Activated T-cell treated with anti-CD3 and anti-CD28 coated beads, Interleukin-2, amount 50 U/mL, for 48 hours (primary cell): ENCODE measurements at regions not wholly inside any gene's neighbourhood (a gene's known extent, or its start where the extent isn't known, plus 50 kb on each side); places are given as distances from the start of the nearest gene placed in this dataset.

ENCODE experiments used
- DNase-seq, 2 experiments: peaks; one replicate each; pipeline ENCODE4 v3.0.0-alpha.2; 2020

DNA sequence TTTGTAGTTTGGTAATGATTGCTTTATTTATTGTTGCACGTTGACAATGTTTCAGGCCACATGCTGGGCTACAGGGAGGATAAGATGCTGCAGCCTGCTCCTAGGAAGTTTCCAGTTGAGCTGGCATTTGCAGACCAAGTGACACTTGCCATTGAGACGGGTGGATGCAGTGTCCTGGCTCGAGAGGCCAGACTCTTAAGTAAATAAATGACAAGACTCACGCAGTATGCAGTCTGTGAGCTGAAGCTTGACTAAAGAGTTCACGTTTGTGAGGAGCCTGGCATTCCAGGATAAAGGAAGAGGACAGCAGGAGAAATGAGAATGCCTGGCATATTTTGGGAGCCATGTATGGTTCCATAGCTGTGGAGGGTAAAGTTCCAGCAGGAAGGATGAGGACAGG lies 105.8 kb downstream of the BAMBI start:
- no peak for DNase-seq

DNA sequence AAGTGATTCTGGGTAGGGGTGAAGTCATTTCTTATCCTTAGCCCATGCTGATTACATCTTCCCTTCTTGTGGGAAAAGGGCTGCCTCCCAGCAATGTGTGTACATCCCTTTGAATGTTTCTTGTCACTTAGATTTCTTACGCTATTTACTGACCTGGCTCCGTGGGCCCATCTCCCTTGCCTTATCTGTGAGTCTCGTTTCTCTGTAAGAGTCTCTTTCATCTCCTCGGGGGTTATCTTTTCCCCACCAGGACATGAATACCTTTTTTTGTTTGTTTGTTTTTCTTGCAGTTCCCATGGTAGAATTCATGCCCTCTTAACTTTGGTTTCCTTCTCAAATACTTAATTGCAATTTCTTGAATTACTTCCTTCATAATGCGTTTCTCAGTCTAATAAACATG lies 107.7 kb downstream of the BAMBI start:
- no peak for DNase-seq

DNA sequence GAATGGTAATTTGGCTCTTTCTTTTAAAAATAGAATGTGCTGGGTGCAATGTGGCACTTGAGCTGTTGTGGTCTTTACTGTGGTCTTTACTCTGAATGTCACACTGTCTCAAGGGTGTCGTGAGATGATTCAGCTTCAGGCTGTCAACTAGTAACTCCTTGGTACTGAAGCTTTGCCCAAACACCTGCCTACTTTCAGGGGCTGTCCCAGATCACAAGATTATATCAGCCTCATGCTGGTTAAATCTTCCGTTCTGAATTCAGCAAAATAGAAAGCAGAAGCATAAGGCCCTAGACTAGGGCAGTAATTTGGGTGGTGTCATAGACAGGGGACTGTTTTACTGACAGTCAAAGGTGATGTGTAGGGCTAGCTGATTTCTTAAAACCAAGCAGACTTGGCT lies 110.9 kb downstream of the BAMBI start:
- no peak for DNase-seq

DNA sequence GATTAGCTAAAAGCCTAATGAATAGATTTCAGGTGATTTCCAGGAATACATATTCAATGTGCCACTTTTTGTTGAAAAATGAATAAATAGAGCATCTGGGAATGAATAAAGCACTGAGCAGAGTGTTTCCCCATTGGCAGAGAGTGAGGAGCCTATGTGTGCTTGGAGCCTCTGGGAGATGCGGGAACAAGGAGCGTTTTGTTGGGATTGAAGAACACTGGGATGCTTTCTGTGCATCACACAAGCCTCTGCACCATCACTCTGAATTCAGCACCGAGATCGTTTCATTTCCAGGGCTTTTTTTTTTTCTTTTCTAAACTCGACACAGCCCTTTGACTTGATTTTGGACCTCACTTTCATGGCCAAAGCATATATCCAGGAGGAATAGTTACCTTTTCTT lies 111.4 kb downstream of the BAMBI start:
- no peak for DNase-seq

DNA sequence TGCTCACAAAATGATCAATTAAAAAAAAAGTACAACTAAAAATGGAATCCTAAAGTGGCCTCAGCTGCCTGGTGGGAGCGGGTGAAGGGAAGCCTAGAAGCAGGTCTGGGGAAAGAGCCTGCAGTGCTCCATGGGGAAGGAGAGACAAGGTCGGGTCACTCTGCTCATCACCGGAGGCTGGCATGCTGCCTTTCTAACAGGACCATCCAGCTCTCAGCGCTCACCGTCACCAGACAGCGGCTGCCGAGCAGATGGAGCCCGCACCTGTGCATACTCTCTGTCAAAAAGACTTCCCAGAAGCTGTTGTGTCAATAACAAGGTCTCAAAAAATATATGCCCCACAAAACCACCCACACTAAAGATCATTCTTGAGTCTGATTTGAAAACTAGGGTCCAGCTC lies 112.8 kb downstream of the BAMBI start:
- no peak for DNase-seq

DNA sequence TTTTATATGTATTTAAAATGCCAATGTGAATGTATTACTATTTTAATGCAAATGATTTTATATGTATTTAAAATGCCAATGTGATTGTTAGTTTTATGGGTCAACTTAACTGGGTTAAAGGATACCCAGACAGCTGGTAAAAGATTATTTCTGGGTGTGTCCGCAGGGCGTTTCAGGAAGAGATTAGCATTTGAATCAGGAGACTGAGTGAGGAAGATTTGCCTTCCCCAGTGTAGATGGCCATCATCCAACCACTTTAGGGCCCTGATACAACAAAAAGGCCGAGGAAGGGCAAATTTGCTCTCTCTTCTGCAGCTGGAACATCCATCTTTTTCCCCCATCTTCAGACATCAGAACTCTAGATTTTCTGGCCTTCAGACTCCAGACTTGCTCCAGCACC lies 116.2 kb downstream of the BAMBI start:
- no peak for DNase-seq

DNA sequence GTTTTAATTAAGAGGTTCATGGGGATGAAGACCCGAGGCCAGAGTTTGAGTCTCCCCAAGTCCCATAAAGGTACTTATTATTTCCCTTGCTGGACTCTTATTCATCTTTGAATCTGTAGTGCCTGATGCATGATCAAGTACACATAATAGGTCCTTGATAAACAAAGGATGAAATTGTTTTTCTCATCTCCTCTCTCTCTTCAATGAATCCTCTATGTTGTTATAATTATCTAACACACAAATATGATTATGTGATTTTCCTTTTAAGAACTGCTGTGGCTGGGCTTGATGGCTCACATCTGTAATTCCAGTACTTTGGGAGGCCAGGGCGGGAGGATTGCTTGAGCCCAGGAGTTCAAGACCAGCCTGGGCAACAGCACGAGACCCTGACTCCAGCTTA lies 117.7 kb downstream of the BAMBI start:
- DNase-seq, result no peak

DNA sequence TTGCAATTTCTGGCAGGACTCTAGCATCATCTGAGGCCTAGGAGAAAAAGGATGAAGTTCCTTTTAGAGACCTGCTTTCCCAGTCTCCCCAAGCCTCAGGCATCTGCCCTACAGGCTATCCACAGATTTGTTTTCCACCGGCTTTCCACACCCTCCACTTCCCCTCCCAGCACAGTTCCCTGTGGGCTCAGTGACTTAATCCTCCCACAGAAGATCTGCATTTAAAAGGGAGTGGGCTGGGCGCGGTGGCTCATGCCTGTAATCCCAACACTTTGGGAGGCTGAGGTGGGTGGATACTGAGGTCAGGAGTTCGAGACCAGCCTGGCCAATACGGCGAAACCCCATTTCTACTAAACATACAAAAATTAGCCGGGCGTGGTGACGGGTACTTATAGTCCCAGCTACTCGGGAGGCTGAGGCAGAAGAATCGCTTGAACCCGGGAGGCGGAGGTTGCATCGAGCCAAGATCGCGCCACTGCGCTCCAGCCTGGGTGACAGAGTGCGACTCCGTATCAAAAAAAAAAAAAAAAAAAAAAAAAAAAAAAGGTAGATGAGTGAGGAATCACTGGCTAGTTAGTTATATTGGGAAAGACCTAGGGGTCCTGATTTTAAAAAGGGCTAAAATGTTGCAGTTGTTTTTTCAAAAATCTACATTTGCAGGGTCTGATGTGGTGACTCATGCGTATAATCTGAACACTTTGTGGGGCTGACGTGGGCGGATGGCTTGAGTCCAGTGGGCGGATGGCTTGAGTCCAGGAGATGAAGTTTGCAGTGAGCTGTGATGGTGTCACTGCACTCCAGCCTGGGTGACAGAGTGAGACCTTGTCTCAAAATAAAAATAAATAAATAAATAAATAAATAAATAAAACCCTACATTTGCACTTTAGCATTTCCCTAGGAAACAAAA lies 119.5 kb downstream of the BAMBI start:
- no peak for DNase-seq

DNA sequence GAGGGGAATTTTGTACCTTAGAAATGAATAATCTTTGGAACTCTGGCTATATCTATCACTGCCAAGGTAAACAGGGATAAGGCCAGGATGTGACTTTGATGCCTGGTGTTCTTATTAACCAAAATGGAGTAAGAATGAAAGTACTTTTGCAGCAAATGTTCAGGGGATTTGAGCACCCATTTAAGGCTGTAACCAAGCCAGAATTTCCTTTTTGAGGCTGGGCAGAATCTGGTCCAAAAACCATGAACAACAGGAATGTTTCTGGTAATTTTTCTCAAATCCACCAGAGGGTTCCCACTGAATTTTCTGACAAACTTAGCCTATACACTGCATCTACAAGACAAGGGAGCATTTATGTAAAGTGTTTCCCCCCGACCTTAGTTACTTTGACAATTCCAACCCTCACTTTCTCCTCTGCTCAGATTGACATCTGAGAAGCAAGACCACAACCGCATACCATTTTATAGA lies 120.6 kb downstream of the BAMBI start:
- DNase-seq, result no peak

DNA sequence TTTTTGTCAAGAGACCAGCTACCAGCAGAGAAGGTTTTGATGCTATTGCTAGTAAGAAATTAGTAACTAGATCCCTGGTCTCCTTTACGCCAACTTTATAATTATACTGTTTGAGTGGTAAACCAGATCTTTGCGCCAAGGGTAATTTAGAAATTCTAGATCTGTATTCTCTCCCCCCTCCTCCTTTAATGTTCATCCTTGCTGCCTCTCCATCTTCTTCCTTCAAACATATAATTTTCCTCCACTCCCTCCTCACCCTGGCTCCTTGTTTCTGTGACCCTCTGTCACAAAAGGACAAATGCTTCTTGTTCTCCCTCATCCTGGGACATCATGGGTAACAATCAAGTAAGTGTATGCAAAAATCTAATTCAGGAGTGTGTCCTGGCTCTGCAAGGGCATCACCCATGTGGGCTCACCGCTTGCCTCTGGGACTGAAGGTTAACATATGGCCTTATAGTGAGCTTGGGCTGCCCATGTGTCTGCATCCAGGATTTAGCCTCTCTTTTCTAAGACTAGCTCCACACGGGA lies 121.2 kb downstream of the BAMBI start:
- DNase-seq, result no peak

DNA sequence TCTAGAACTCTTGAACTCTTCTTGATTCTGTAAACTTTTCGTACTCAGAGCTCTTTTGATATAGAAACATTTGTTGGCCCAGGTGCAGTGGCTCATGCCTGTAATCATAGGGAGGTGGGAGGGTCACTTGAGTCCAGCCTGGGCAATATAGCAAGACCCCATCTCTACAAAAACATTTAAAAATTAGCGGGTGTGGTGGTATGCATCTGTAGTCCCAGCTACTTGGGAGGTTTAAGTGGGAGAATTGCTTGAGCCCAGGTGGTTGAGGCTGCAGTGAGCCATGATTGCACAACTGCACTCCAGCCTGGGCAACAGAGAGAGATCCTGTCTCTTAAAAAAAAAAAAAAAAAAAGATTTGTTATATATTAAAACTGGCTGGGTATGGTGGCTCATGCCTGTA lies 121.6 kb downstream of the BAMBI start:
- no peak for DNase-seq

DNA sequence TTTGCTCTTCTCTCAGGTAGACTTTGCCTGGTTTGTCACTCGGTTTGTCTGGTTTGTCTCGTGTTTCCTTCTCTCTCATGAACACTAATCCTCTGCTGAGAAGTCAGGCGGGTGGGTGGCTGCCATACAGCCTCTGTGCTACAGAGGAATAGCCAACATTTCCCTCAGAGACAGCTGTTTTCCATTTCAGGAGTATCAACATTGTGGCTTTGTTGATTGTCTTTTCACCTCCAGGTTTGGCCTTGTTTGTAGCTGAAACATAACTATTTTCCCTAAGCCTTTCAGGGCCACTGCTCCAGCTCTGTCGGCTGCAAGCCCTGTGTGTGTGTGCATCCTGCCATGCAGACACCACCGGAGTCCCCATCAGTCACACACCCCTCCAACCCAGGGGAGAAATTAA lies 122.8 kb downstream of the BAMBI start:
- no peak for DNase-seq

DNA sequence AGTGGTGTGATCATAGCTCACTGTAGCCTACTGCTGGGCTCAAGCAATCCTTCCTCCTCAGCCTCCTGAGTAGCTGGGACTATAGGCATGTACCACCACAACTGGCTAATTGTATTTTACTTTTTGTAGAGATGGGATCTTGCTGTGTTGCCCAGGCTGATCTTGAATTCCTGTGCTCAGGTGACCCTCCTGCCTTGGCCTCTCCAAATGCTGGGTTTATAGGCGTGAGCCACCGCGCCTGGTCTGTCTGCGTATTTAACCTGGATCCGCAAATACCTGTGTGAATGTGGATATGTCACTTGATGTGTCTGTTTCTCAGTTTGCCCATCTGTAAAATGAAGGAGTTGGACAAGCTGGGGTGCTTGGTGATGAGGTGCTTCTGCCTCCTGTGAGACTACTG lies 123.9 kb downstream of the BAMBI start:
- DNase-seq, result no peak

DNA sequence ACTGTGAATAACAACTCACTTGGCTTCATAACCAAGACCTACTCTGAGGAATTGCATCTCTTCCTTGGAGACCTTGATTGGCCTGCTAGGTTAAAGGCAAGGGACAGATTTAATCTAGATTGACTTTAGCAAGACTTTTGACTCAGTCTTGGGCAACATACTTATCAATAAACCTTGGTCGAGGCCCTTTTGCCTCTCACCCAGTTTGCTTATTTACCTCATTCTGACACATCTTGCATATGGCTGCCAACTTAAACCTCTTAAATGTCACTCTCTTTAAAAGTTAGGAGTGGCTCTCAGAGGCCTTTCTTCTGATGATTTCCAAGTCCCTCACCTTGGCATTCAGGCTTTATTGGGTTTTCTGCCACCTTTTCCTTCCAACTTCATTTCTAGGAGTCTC lies 124.5 kb downstream of the BAMBI start:
- no peak for DNase-seq

DNA sequence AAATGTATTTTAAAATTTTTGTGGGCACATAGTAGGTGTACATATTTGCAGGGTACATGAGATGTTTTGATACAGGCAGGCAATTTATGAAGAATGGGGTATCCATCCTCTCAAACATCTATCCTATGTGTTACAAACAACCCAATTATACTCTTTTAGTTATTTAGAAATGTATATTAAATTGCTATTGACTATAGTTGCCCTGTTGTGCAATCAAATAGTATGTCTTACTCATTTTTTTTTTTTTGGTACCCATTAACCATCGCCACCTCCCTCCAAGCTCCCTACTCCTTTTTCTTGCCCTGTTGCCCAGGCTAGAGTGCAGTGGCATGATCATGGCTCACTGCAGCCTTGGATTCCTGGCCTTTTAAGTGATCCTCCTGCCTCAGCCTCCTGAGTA lies 128.1 kb downstream of the BAMBI start:
- DNase-seq, result no peak

DNA sequence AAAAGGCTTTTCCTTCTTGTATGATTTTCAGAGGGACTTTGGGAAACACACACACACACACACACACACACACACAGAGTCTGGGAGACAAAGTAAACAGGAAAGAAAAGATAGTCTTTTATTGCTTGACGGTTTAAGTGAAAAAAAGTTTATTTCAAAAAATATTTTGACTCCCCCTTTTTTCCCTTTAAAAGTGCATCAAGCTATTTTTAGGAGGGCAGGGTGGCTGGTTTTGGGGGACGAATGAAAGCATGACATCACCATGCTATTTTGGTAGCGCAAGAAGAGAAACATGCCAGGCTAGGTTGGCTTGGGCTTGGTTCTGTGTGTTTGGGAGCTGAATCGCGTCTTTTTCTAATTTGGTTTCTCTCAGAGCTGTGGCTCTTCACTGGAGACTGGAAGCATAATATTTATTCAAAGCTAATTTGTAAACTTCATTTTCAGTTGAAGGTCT lies 129.2 kb downstream of the BAMBI start:
- no peak for DNase-seq

DNA sequence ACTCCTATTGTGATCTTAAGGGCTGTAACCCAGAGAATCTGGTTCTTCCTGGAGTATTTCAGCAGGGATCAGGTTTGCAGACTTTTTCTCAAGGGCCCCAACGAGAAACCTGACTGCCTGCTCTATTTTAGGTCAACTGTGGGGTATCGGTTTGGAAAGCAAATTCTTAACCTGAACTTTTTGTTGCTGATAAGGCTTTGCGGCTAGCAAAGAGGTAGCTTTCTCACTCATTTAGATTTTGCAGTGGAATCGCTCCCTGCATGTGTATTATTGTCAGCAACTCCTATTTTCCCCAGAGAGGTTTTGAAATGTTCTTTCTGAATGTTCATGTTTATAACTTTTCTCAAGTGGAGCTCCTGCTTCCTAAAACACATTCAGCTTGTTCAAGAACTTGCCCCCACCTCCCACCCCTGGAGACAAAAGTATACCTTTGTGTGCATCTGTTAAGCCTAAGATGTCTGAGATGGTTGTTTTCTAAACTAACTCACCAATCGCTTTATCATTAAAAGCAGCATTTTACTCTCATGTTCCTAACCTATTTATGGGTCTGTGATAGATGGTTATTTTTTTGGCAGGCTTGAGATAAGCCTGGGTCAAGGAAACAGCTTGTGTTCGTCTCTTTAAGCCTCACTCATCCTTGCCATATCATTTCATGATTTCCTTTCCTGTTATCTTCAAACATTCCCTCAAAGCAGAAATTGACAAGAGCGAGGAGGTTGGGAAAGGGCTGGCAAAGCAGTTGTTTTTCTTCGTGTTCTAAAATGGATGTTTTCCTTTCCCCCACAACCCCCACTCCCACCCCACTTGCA lies 129.8 kb downstream of the BAMBI start:
- DNase-seq, result no peak

DNA sequence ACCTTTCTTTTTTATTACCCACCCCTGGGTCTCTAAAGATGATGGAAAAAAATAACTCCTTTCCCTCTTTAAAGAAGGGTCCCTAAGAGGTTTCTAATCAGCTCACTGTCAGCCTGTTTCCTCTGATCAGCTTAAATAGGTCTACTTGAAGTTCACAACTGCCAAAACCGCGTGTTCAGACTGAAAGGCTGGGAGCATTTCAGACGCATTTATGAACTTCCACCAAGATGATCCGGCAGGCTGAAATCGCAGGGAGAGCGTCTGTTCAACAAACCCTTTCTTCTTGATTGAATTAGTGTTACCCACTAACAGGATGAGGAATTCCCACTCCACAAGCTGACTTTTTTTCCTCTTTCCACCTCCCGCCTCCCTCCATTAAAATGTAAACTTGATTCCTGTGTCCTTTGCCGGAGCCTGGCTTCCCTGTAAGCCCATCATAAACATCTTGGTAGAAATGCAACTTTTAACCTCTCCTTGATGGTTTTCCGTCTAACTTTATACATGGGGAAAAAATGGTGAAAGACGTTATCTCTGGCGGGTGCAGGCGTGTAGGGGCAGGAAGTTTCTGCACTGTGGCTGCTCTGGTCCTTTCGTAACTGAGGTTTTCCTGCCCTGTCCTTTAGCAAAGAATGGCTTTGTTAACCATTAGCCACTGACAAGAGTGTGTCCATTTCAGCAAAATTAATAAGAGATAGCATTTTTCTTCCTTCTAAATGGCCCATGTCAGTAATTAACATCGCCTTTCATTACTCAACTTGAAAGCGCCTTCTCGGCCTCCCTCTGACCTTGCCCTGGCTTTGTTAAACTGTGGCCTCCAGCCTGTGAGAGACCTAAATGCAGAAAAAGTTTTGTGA lies 130.7 kb downstream of the BAMBI start:
- DNase-seq, result no peak

DNA sequence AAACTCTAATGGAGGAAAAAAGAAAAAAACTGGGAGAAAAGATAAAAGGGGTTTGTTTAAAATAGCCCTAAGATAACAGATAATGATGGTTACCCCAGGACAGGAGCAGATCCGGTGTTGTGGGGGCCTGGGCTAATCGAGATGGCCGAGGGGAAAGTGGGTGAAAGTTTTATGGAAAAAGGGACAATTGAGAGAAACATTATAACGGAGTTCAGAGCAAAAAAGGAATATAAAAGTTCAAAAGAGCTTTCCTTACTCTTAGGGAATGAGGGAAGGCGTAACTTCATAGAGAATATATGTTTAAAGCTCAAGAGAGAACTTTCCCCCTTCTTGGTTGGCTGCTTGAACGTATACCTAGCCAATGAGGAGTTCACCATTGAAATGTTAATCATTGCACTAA lies 131.4 kb downstream of the BAMBI start:
- no peak for DNase-seq

DNA sequence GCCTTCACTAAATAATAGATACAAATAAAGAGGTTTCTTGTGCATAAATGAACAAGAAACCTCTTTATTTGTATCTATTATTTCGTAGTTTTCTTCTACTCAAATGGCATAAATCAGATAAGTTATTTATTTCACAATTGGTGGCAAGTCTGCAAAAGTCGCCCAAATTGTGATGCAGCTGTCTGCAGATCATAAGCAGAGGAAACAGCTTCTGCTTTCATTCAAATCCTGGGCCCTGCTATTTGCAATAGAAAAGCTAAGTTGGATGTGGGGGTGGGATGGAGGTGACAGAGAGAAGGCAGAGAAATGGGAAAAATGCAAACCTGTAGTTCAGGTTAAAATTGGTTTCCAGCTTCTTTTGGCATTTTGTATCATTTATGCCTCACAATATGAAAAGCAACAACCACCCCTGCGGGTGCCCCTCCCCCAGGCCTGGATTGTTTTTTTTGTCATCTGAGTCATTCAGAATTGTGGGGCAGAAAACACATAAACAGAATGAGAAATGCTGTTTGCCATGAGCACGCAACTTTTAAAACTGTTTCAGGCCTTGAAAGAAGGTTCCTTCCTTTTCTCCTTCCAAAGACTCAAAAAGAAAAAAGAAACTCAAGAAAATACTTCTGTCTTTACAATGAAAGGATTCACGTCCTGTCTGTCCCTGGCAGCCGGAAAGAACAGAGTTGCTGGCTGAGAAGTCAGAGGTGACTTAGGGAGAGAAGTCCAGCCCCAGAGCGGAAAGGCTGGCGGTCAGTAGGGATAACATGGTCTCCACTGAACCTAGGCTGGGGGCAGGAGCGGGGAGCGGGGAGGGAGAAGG lies 132.9 kb downstream of the BAMBI start:
- DNase-seq, result no peak

DNA sequence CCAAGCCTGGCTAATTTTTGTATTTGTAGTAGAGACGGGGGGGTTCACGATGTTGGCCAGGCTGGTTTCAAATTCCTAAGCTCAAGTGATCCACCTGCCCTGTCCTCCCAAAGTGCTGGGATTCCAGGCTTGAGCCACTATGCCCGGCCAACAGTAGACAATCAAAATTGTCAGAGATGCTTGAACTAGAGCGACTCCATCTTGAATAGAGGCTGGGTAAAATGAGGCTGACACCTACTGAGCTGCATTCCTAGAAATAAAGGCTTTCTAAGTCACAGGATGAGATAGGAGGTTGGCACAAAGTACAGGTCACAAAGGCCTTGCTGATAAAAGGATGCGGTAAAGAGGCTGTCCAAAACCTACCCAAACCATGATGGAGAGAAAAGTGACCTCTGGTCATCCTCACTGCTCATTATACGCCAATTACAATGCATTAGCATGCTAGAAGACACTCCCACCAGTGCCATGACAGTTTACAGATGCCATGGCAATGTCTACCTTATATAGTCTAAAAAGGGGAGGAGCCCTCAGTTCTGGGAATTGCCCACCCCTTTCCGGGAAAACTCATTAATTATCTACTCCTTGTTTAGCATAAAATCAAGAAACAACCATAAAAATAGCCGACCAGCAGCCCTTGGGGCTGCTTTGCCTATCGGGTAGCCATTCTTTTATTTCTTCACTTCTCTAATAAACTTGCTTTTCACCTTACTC lies 134.5 kb downstream of the BAMBI start:
- no peak for DNase-seq
